GM18498 (cell line): ENCODE measurements at regions not wholly inside any gene's neighbourhood (a gene's known extent, or its start where the extent isn't known, plus 50 kb on each side); places are given as distances from the start of the nearest gene placed in this dataset.
"Not testable (repeated sequence)": the region's sequence is repeated elsewhere in the genome, so short reads cannot be mapped to it uniquely, and the experiment has no call there.

Experiments used
- ATAC-seq: cut with Tn5 transposase; IDR thresholded peaks from one replicate; pipeline ENCODE4 v1.9.1; 2021; ENCODE audit warnings: mild to moderate bottlenecking, moderate library complexity; ENCODE audit not compliant: unreplicated experiment

DNA sequence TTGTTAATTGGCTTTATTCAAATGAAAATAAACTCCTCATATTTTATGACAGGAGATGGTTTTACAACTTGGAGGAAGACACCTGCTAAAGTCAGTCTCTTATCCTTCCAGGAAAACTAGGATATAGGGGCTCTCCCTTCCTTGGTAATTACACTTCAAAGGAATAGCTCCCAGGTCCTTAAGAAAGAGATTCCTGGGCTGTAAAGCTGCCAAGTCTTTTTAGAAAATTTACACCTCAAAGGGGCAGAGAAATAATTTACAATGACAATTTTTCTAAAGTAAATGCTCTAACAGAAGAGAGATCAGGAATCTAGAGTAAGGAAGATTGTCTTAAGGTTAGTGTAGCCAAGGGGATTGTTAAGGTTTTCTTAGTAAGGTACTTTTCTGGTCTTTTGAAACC, 1359.0 kb downstream of the OLFM4 start:
- no peak for ATAC-seq

- no peak for ATAC-seq
These were observed 1362.2 kb downstream of the OLFM4 start for GRCh38 chr13:54390841-54391240.

GRCh38 chr13:54394085-54394700, 1365.6 kb downstream of the OLFM4 start:
- ATAC-seq: no peak

DNA sequence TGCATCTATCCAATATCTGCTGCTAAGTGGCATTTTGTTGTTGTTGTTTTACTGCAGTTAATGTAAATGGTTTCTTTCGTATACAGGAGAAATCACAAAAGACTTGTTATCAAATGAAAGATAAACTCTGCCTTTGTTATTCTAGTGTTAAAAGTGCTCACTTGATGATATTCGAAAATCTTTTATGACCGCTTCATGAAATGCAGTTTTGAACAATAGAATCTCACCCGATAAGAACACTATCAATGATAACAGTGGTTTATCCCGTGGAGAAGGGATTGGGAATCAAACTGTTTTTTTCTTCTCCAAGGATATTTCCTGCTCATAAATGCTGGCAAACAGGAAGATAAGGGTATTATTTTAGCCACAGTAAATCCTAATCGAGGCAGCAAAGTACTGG, 1366.3 kb downstream of the OLFM4 start:
- ATAC-seq: no peak

GRCh38 chr13:54402495-54402894, 1373.9 kb downstream of the OLFM4 start:
- no peak for ATAC-seq

DNA sequence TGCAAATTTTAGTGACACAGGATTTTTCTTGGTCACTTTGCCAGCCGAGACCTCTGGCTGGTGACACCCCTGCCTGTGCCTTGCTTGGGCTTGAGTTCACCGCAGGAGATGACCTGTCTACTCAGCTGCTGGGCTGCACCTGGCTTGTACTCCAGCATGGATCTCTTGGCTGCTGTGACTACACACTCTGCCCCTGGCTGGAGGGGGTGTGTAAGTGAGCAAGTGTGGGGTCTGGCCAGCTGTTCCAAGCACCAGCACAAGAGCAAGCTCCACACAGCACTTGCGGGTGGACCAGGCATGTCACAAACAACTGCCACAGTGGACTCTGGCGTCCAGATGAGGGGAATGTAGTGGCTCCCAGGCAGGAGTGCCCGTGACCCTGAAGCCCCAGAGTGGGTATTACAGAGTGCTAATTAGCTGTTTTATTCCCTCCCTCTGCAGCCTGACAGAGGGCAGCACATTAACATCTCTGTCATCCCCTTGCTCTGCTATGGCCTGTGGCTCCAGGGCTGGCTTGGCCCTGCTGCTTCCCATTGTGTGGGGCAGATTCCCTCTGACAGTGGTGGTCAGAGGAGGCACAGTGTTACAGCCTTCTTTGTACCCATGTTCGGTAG, 1387.2 kb downstream of the OLFM4 start:
- ATAC-seq: no peak

DNA sequence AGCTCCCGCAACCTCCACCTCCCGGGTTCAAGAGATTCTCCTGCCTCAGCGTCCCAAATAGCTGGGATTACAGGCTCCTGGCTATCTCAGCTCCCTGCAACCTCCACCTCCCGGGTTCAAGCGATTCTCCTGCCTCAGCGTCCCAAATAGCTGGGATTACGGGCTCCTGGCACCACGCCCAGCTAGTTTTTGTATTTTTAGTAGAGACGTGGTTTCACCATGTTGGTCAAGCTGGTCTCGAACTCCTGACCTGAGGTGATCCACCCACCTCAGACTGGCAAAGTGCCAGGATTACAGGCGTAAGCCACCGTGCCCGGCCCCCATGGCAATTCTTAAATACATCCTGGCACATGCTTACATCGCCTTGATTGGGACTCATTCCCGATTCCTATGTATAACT, 1394.3 kb downstream of the OLFM4 start:
- not testable (repeated sequence) for ATAC-seq

DNA sequence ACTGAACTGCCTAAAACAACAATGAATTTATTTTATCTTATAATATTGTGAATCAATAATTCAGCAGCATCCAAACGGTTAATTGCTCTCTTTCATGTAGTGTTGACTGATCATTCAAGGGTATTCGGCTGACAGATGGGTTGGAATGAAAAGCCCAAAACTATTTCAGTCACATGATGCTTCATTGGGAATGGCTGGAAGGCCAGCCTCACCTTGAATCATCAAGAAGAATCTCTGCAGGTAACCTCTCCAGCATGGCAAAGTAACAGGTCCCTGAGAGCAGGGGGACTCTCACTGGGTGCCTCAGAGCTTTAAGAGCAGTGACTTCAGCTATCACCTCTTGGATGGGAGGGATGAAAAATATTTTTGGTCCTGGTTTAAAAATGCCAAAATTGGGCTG, 1395.7 kb downstream of the OLFM4 start:
- no peak for ATAC-seq

DNA sequence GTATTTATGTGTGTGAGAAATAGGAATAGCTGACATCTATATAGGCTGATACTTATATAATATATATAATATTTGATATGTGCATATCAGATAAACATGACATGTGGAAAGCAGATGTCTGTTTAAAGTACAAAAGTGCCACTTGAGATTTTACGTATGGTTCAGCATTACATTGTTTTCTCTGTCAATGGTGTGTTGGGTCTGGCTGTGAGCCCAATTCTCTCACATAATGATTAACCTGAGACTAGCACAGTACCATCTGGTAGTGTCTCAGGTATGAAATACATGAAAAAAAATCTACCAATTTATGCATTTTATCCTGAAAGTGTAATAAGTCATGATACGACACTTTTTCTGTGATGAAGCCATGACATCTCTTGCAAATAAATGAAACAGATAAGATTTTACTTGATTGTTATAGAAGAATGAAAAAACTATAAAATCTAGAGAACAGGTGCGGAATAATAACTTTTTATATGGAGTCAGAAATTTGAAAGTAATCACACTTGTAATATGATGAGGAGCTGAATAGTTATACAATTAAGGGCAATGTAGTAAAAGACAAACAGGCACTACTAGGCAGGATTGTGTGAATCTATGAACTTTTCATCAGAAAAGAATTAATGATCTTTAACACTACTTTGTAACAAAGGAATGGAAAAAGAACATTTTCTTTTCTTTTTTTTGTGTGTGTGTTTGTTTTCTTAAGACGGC, 1405.0 kb downstream of the OLFM4 start:
- no peak for ATAC-seq

GRCh38 chr13:54440853-54441400, 1412.3 kb downstream of the OLFM4 start:
- ATAC-seq: not testable (repeated sequence)

- ATAC-seq: no peak
These were observed 1416.8 kb downstream of the OLFM4 start for GRCh38 chr13:54445453-54445852.

GRCh38 chr13:54445865-54446264, 1417.3 kb downstream of the OLFM4 start:
- no peak for ATAC-seq

DNA sequence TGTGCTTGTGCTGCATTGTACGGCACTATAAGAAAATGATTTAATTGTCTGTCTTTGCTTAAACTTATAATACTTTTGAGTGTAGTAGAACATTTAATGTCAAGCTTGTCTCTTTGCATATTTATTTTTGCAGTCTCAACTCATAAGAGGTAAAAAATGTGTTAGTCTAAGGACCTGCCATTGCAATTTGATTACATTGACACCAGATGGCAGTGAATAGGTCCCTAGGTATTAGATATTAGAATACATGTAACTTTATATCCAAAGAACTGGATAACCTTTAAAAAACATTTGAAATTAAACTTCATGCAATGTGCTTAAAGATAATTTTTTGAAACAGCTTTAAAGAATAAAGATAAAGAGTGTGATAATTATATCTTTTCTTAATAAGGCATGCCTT, 1421.3 kb downstream of the OLFM4 start:
- ATAC-seq: no peak

DNA sequence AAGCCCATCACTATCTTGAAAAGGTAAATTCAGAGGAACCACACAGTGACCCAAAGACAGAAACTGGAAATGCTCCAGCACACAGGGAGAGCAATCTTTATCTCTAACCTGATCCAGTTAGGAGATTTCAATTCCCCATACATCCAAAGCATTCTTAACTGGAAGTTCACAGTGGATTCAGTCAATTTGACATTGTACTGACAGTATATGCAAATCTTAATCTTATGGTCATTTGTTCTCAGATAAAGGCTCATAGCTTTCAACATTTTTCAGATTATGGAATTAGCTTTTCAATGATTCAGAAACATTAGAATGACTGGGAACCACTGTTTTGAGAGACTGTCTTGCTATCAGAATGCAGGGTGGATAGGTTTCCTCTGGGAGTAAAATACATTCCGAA, 1455.6 kb downstream of the OLFM4 start:
- ATAC-seq: no peak

- ATAC-seq: no peak
These were observed 1458.0 kb downstream of the OLFM4 start for GRCh38 chr13:54486421-54487166.

DNA sequence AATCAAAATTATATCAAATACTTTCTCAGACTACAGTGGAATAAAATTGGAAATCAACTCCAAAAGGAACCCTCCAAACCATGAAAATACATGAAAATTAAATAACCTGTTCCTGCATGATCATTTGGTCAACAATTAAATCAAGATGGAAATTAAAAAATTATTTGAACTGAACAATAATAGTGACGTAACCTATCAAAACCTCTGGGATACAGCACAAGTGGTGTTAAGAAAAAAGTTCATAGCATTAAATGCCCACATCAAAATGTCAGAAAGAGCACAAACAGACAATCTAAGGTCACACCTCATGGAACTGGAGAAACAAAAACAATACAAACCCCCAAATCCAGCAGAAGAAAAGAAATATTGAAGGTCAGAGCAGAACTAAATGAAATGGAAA, 1460.7 kb downstream of the OLFM4 start:
- ATAC-seq: no peak

GRCh38 chr13:54492995-54493394, 1464.4 kb downstream of the OLFM4 start:
- ATAC-seq: no peak

GRCh38 chr13:54511366-54511765, 1482.8 kb downstream of the OLFM4 start:
- ATAC-seq: no peak

DNA sequence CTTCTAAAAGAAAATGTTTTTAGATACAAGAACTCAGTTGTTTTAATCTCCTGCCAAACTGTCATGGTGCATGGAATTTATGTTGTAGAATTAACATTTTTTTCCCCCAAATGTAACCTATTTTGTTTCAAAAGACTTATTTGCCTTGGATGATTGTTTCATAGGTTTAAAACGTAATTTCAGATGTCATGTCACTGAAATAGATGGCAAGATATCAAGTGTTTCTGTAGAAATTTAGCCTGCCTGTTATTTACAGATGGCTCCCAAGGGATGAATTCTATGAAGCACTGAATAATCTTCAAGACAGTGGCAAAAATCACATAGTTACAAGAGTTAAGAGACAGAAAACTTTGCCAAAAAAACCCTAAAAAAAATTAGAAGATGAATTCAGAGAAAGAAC, 1484.6 kb downstream of the OLFM4 start:
- ATAC-seq: no peak

GRCh38 chr13:54536112-54536511, 1507.5 kb downstream of the OLFM4 start:
- ATAC-seq: no peak

GRCh38 chr13:54563286-54563685, 1534.7 kb downstream of the OLFM4 start:
- no peak for ATAC-seq
